HG03439 (cell line): ENCODE measurements at regions not wholly inside any gene's neighbourhood (a gene's known extent, or its start where the extent isn't known, plus 50 kb on each side); places are given as distances from the start of the nearest gene placed in this dataset.
"Not testable (repeated sequence)": the region's sequence is repeated elsewhere in the genome, so short reads cannot be mapped to it uniquely, and the experiment has no call there.

Experiments
- ATAC-seq: cut with Tn5 transposase; IDR thresholded peaks from one replicate; pipeline ENCODE4 v1.9.1; 2021; ENCODE audit warnings: mild to moderate bottlenecking, moderate library complexity; ENCODE audit not compliant: unreplicated experiment

GRCh38 chr2:41038408-41038807 is 586.5 kb upstream of the SLC8A1 start:
- no peak for ATAC-seq

- not testable (repeated sequence) for ATAC-seq
Observed at GRCh38 chr2:41039750-41040149, 587.9 kb upstream of the SLC8A1 start.

- ATAC-seq = no peak
Observed at GRCh38 chr2:41040782-41041520, 589.1 kb upstream of the SLC8A1 start.

- ATAC-seq = no peak
Observed at GRCh38 chr2:41042343-41042742, 590.5 kb upstream of the SLC8A1 start.

GRCh38 chr2:41061356-41061755 is 609.5 kb upstream of the SLC8A1 start:
- no peak for ATAC-seq

GRCh38 chr2:41062336-41062735 is 610.4 kb upstream of the SLC8A1 start:
- no peak for ATAC-seq

- no peak for ATAC-seq
Observed at GRCh38 chr2:41066168-41066567, 614.3 kb upstream of the SLC8A1 start.

GRCh38 chr2:41068740-41069139 is 616.9 kb upstream of the SLC8A1 start:
- ATAC-seq = no peak

- no peak for ATAC-seq
Observed at GRCh38 chr2:41078341-41078740, 626.5 kb upstream of the SLC8A1 start.

GRCh38 chr2:41079011-41079410 is 627.1 kb upstream of the SLC8A1 start:
- ATAC-seq = no peak

GRCh38 chr2:41084321-41084720 is 632.4 kb upstream of the SLC8A1 start:
- ATAC-seq = no peak

GRCh38 chr2:41087946-41088345 is 636.1 kb upstream of the SLC8A1 start:
- no peak for ATAC-seq

GRCh38 chr2:41101281-41101680 is 649.4 kb upstream of the SLC8A1 start:
- no peak for ATAC-seq

GRCh38 chr2:41109744-41110143 is 657.9 kb upstream of the SLC8A1 start:
- no peak for ATAC-seq

- no peak for ATAC-seq
Observed at GRCh38 chr2:41111836-41112627, 660.1 kb upstream of the SLC8A1 start.

- ATAC-seq = no peak
Observed at GRCh38 chr2:41116106-41116797, 664.4 kb upstream of the SLC8A1 start.

GRCh38 chr2:41119489-41119888 is 667.6 kb upstream of the SLC8A1 start:
- ATAC-seq = no peak

GRCh38 chr2:41123341-41123740 is 671.5 kb upstream of the SLC8A1 start:
- no peak for ATAC-seq

- ATAC-seq = no peak
Observed at GRCh38 chr2:41127351-41127750, 675.5 kb upstream of the SLC8A1 start.

GRCh38 chr2:41129988-41130387 is 678.1 kb upstream of the SLC8A1 start:
- ATAC-seq = no peak

- ATAC-seq = no peak
Observed at GRCh38 chr2:41137031-41137430, 685.1 kb upstream of the SLC8A1 start.
